PC-9 (cell line): ENCODE measurements at regions not wholly inside any gene's neighbourhood (a gene's known extent, or its start where the extent isn't known, plus 50 kb on each side); places are given as distances from the start of the nearest gene placed in this dataset.

Experiments
- BruUV-seq: library from RNA; stranded (reverse); fragments of 400-500 nt; replicated peaks from 2 replicates; lab custom pipeline; 2021; lab: Mats Ljungman, UMichigan
- CTCF ChIA-PET: fragments of 300-600 bp; sonication (Branson Sonifier 250); formaldehyde crosslinking; loops from one replicate; lab custom pipeline; 2022; ENCODE audit warnings: antibody characterized with exemption; lab: Charles Lee
- POLR2A ChIA-PET: fragments of 300-600 bp; sonication (Branson Sonifier 250); formaldehyde crosslinking; loops from one replicate; lab custom pipeline; 2022; ENCODE audit warnings: antibody characterized with exemption; ENCODE audit not compliant: unreplicated experiment; lab: Charles Lee
- DNase-seq, 2 experiments: peaks; one replicate each; pipeline versions ENCODE4 v3.0.0 to v3.0.0-alpha.2; 2015 to 2022; ENCODE audit warnings: mixed read lengths in 1 of 2
- H2AFZ ChIP-seq: fragments of 200-600 bp; sonication (generic); 2 replicates; pipeline ENCODE4 v1.8.1; 2017; ENCODE audit warnings: antibody characterized with exemption
- H3F3A ChIP-seq: fragments of 200-600 bp; sonication (generic); 2 replicates; pipeline ENCODE4 v1.8.1; 2017; ENCODE audit warnings: antibody characterized with exemption, mild to moderate bottlenecking, low read depth; ENCODE audit not compliant: insufficient read depth
- H3K27ac ChIP-seq: fragments of 200-600 bp; sonication (generic); 2 replicates; pipeline ENCODE4 v1.6.1; 2016; ENCODE audit warnings: mixed run types
- H3K27me3 ChIP-seq: fragments of 200-600 bp; sonication (generic); 2 replicates; pipeline ENCODE4 v1.6.1; 2016; ENCODE audit warnings: low read depth, mixed run types; ENCODE audit not compliant: insufficient read depth
- H3K36me3 ChIP-seq: fragments of 200-600 bp; sonication (generic); 2 replicates; pipeline ENCODE4 v1.6.1; 2016; ENCODE audit warnings: low read depth, mixed run types
- H3K4me1 ChIP-seq: fragments of 200-600 bp; sonication (generic); replicated peaks from 2 replicates; pipeline ENCODE4 v1.6.1; 2016; ENCODE audit warnings: mixed run types; ENCODE audit not compliant: insufficient read depth
- H3K4me2 ChIP-seq: fragments of 200-600 bp; sonication (generic); 2 replicates; pipeline ENCODE4 v1.6.1; 2017; ENCODE audit warnings: mixed run types
- H3K4me3 ChIP-seq: fragments of 200-600 bp; sonication (generic); 2 replicates; pipeline ENCODE4 v1.6.1; 2016; ENCODE audit warnings: mixed run types
- H3K79me2 ChIP-seq: fragments of 200-600 bp; sonication (generic); 2 replicates; pipeline ENCODE4 v1.6.1; 2017; ENCODE audit warnings: low read depth, mixed run types
- H3K9me2 ChIP-seq: fragments of 200-600 bp; sonication (generic); 2 replicates; pipeline ENCODE4 v1.8.1; 2017; ENCODE audit warnings: mild to moderate bottlenecking; ENCODE audit not compliant: insufficient read depth
- H3K9me3 ChIP-seq: fragments of 200-600 bp; sonication (generic); 2 replicates; pipeline ENCODE4 v1.8.1; 2016; ENCODE audit warnings: low read depth; ENCODE audit not compliant: insufficient read depth
- H4K20me1 ChIP-seq: fragments of 200-600 bp; sonication (generic); 2 replicates; pipeline ENCODE4 v1.8.1; 2017; ENCODE audit not compliant: insufficient read depth
- EZH2 ChIP-seq: fragments of 200-600 bp; sonication (generic); IDR thresholded peaks from 2 replicates; pipeline ENCODE4 v1.8.0; 2017; ENCODE audit warnings: antibody characterized with exemption, low read depth
- intact Hi-C: fragments of 100-400 bp; cut with micrococcal nuclease; formaldehyde crosslinking; loops from one replicate; pipeline ENCODE4 v1.10.0; 2022; ENCODE audit not compliant: unreplicated experiment
- TF ChIP-seq, protein P1 (sequence below): fragments of 200-600 bp; sonication (generic); conservative IDR thresholded peaks from 2 replicates; pipeline ENCODE4 v1.6.1; 2017; ENCODE audit warnings: mixed run types, antibody characterized with exemption, mild to moderate bottlenecking, moderate library complexity

DNA sequence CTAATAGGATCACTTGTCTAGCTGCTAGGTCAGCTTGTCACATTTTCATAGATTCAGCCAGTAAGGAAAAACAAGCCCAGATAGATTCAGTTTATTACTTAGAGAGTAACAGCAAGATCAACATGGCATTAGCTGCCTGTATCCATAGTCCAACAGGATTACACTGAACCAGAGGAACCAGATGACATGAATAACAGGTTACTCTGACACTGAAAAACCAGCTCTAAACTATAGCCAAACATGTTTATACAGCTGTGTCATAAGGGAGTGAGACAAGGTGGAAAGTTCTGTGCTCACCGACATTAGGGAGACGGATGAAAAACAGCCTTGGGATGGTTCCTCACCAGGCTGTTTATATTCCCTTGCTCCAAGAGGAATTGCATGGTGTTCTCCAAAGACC, 102.9 kb upstream of the EOLA2 start:
- no peaks in the 10 kb centered on the region for H3K36me3 ChIP-seq
- no peaks in the 10 kb centered on the region for H3K27me3 ChIP-seq
- no TSS peak for BruUV-seq
- no peak overlapping the region for H3K4me2 ChIP-seq
- no peaks in the 10 kb centered on the region for H3K9me2 ChIP-seq
- H3K27ac ChIP-seq = no peak overlapping the region
- no peaks in the 10 kb centered on the region for H4K20me1 ChIP-seq
- H3K4me3 ChIP-seq = no peak overlapping the region
- DNase-seq = no peak
- H3K9me3 ChIP-seq = no peaks in the 10 kb centered on the region
- CTCF ChIA-PET = interaction anchor here (0.6 kb wide), 1 partner anchor 905 kb away, joined by 3 read pairs; no protein-coding TSS in a partner anchor
- TF ChIP-seq, protein P1, sequence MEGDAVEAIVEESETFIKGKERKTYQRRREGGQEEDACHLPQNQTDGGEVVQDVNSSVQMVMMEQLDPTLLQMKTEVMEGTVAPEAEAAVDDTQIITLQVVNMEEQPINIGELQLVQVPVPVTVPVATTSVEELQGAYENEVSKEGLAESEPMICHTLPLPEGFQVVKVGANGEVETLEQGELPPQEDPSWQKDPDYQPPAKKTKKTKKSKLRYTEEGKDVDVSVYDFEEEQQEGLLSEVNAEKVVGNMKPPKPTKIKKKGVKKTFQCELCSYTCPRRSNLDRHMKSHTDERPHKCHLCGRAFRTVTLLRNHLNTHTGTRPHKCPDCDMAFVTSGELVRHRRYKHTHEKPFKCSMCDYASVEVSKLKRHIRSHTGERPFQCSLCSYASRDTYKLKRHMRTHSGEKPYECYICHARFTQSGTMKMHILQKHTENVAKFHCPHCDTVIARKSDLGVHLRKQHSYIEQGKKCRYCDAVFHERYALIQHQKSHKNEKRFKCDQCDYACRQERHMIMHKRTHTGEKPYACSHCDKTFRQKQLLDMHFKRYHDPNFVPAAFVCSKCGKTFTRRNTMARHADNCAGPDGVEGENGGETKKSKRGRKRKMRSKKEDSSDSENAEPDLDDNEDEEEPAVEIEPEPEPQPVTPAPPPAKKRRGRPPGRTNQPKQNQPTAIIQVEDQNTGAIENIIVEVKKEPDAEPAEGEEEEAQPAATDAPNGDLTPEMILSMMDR = no peak
- TF ChIP-seq EZH2 = no peak
- no peak overlapping the region for H2AFZ ChIP-seq
- H3K79me2 ChIP-seq = no peaks in the 10 kb centered on the region
- H3K4me1 ChIP-seq = peaks cover 29% of the 10 kb centered on the region
- peaks cover 13% of the 10 kb centered on the region for H3F3A ChIP-seq
- POLR2A ChIA-PET = no interaction called here
- intact Hi-C loops = no loop called here

DNA sequence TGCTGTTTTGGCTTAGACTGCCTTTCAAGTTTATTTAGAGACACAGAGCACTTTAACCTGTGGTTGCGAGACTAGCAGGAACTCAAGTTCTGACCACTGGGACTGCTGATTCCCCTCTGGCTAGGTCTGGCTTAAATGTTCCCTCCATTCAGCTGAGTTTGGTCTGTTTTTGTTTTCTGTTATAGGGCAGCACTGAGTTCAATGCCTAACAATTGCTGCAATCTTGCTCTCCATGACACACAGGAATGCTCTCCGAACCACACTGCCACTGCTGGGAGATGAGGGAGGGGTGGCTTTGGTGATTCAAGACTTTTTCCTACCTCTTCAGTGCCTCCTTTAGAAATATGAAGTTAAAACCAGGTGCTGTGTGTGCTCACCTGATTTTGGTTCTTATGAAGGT, 106.3 kb upstream of the EOLA2 start:
- Histone ChIP-seq H3K27ac (no peak overlapping the region), H3K9me2 (no peaks in the 10 kb centered on the region), H3K27me3 (no peaks in the 10 kb centered on the region), H3K36me3 (no peaks in the 10 kb centered on the region), H2AFZ (0 out of 2 replicates have a peak overlapping the region, but pooled peaks have one; percentile 24), H3K4me1 (no peaks in the 10 kb centered on the region), H3K79me2 (no peaks in the 10 kb centered on the region), H4K20me1 (no peaks in the 10 kb centered on the region), H3K9me3 (no peaks in the 10 kb centered on the region), H3F3A (no peaks in the 10 kb centered on the region), H3K4me2 (no peak overlapping the region), H3K4me3 (no peak overlapping the region)
- POLR2A ChIA-PET = no interaction called here
- DNase-seq = no peak
- CTCF ChIA-PET = no interaction called here
- intact Hi-C loops = no loop called here
- BruUV-seq = no TSS peak
- TF ChIP-seq, protein P1 = no peak
- TF ChIP-seq EZH2 = no peak

DNA sequence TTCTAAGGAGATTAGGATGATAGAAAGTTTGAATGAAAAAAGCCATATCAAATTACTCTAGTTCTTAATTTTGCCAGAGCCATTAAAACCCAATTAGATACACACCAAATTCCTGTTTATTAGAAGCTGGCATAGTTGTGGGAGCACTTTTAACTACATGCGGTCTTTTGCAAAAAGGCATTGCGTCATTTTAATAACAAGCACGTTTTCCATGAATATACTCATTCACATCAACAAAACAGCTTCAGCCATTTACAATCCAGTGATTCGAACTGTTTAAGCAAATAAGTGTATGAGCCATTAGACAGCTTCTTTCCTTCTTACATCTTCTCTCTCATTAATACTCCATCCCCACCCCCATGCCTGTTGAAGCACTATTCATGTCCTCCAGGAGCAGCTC, 109.5 kb upstream of the EOLA2 start:
- ChIA-PET CTCF (no interaction called here), POLR2A (no interaction called here)
- peaks cover 17% of the 10 kb centered on the region for H3F3A ChIP-seq
- no peaks in the 10 kb centered on the region for H3K79me2 ChIP-seq
- no peak overlapping the region for H2AFZ ChIP-seq
- DNase-seq = no peak
- no peaks in the 10 kb centered on the region for H3K9me2 ChIP-seq
- intact Hi-C loops = no loop called here
- no peaks in the 10 kb centered on the region for H4K20me1 ChIP-seq
- H3K9me3 ChIP-seq = no peaks in the 10 kb centered on the region
- H3K36me3 ChIP-seq = no peaks in the 10 kb centered on the region
- no peak overlapping the region for H3K4me3 ChIP-seq
- H3K4me1 ChIP-seq = peaks cover 30% of the 10 kb centered on the region
- H3K27ac ChIP-seq = no peak overlapping the region
- no peaks in the 10 kb centered on the region for H3K27me3 ChIP-seq
- no peak for TF ChIP-seq EZH2
- TF ChIP-seq, protein P1 = no peak
- no TSS peak for BruUV-seq
- H3K4me2 ChIP-seq = no peak overlapping the region
